Smooth muscle cell (in vitro differentiated cells): ENCODE measurements at regions not wholly inside any gene's neighbourhood (a gene's known extent, or its start where the extent isn't known, plus 50 kb on each side); places are given as distances from the start of the nearest gene placed in this dataset.

Experiments used
- DNase-seq: peaks from one replicate; lab custom pipeline; 2025; ENCODE audit not compliant: unreplicated experiment; lab: John Stamatoyannopoulos, UW
- H2AFZ ChIP-seq: fragments of 200-600 bp; sonication (generic); 2 replicates; pipeline ENCODE4 v1.6.0; 2016; ENCODE audit warnings: antibody characterized with exemption, low read depth, mild to moderate bottlenecking
- H3F3A ChIP-seq: fragments of 200-600 bp; sonication (generic); 2 replicates; pipeline ENCODE4 v1.6.0; 2017; ENCODE audit warnings: antibody characterized with exemption, low read depth
- H3K27ac ChIP-seq: fragments of 200-600 bp; sonication (generic); 2 replicates; pipeline ENCODE4 v1.5.1; 2016; ENCODE audit warnings: low read depth, mild to moderate bottlenecking
- H3K27me3 ChIP-seq: fragments of 200-600 bp; sonication (generic); 2 replicates; pipeline ENCODE4 v1.6.1; 2016; ENCODE audit warnings: low read depth, mild to moderate bottlenecking
- H3K36me3 ChIP-seq: fragments of 200-600 bp; sonication (generic); 2 replicates; pipeline ENCODE4 v1.5.1; 2016; ENCODE audit warnings: low read depth
- H3K4me1 ChIP-seq: fragments of 200-600 bp; sonication (generic); 2 replicates; pipeline ENCODE4 v1.5.1; 2016; ENCODE audit warnings: low read depth
- H3K4me2 ChIP-seq: fragments of 200-600 bp; sonication (generic); 2 replicates; pipeline ENCODE4 v1.6.0; 2016; ENCODE audit warnings: mild to moderate bottlenecking
- H3K4me3 ChIP-seq: fragments of 200-600 bp; sonication (generic); 2 replicates; pipeline ENCODE4 v1.5.1; 2016; ENCODE audit warnings: mild to moderate bottlenecking
- H3K79me2 ChIP-seq: fragments of 200-600 bp; sonication (generic); 2 replicates; pipeline ENCODE4 v1.6.0; 2016; ENCODE audit warnings: low read depth, mild to moderate bottlenecking
- H3K9ac ChIP-seq: fragments of 200-600 bp; sonication (generic); 2 replicates; pipeline ENCODE4 v1.6.0; 2016; ENCODE audit warnings: low read depth
- H3K9me3 ChIP-seq: fragments of 200-600 bp; sonication (generic); replicated peaks from 2 replicates; pipeline ENCODE4 v1.5.1; 2016; ENCODE audit warnings: low read depth
- H4K20me1 ChIP-seq: fragments of 200-600 bp; sonication (generic); 2 replicates; pipeline ENCODE4 v1.6.0; 2016; ENCODE audit warnings: low read depth
- CTCF ChIP-seq: fragments of 200-600 bp; sonication (generic); IDR thresholded peaks from 2 replicates; pipeline ENCODE4 v1.5.1; 2017; ENCODE audit warnings: borderline replicate concordance, mild to moderate bottlenecking, antibody characterized with exemption; ENCODE audit not compliant: insufficient read depth, poor library complexity, severe bottlenecking
- WGBS: methylation state at CpG from one replicate; pipeline ENCODE4 v1.1.7; 2016; ENCODE audit warnings: low lambda C conversion rate; 5-methylcytosine and 5-hydroxymethylcytosine counted together

GRCh38 chr11:41609511-41609910 lies 150.1 kb upstream of the LRRC4C start:
- Histone ChIP-seq H3K4me2 (no peak overlapping the region), H3K9ac (no peak overlapping the region), H3K36me3 (no peaks in the 10 kb centered on the region), H3K27ac (no peak overlapping the region), H3K27me3 (no peaks in the 10 kb centered on the region), H3K4me3 (no peak overlapping the region), H4K20me1 (no peaks in the 10 kb centered on the region), H2AFZ (no peak overlapping the region), H3K9me3 (no peaks in the 10 kb centered on the region), H3K4me1 (no peaks in the 10 kb centered on the region), H3K79me2 (no peaks in the 10 kb centered on the region), H3F3A (no peaks in the 10 kb centered on the region)
- no peak for TF ChIP-seq CTCF
- DNase-seq, result no peak
- 70% methylated on average over 1 of the region's 1 CpG for WGBS

- no peak for DNase-seq
- H3F3A ChIP-seq, result no peaks in the 10 kb centered on the region
- no peaks in the 10 kb centered on the region for H4K20me1 ChIP-seq
- H3K9ac ChIP-seq, result no peak overlapping the region
- TF ChIP-seq CTCF, result peak; percentile 33
- H3K4me2 ChIP-seq, result no peak overlapping the region
- H3K4me1 ChIP-seq, result no peaks in the 10 kb centered on the region
- H3K27ac ChIP-seq, result no peak overlapping the region
- no peaks in the 10 kb centered on the region for H3K79me2 ChIP-seq
- H3K36me3 ChIP-seq, result no peaks in the 10 kb centered on the region
- H3K4me3 ChIP-seq, result no peak overlapping the region
- WGBS, result 43% methylated on average over 1 of the region's 1 CpG
- no peaks in the 10 kb centered on the region for H3K9me3 ChIP-seq
- peak overlapping the region; percentile 19 for H2AFZ ChIP-seq
- no peaks in the 10 kb centered on the region for H3K27me3 ChIP-seq
These were observed 153.0 kb upstream of the LRRC4C start for GRCh38 chr11:41612415-41612814.

GRCh38 chr11:41613326-41613725 lies 153.9 kb upstream of the LRRC4C start:
- H3K27me3 ChIP-seq, result no peaks in the 10 kb centered on the region
- DNase-seq, result no peak
- no peaks in the 10 kb centered on the region for H3K9me3 ChIP-seq
- H3F3A ChIP-seq, result no peaks in the 10 kb centered on the region
- H3K4me1 ChIP-seq, result no peaks in the 10 kb centered on the region
- H4K20me1 ChIP-seq, result no peaks in the 10 kb centered on the region
- H3K27ac ChIP-seq, result no peak overlapping the region
- H3K36me3 ChIP-seq, result no peaks in the 10 kb centered on the region
- H3K9ac ChIP-seq, result no peak overlapping the region
- no peak overlapping the region for H3K4me3 ChIP-seq
- H3K4me2 ChIP-seq, result peak overlapping the region; percentile 22
- 55% methylated on average over 1 of the region's 1 CpG for WGBS
- no peak for TF ChIP-seq CTCF
- H2AFZ ChIP-seq, result no peak overlapping the region
- H3K79me2 ChIP-seq, result no peaks in the 10 kb centered on the region

- Histone ChIP-seq H3K4me1 (no peaks in the 10 kb centered on the region), H3K9me3 (no peaks in the 10 kb centered on the region), H3K9ac (no peak overlapping the region), H3K27me3 (no peaks in the 10 kb centered on the region), H3K4me3 (no peak overlapping the region), H2AFZ (no peak overlapping the region), H3F3A (no peaks in the 10 kb centered on the region), H4K20me1 (no peaks in the 10 kb centered on the region), H3K79me2 (no peaks in the 10 kb centered on the region), H3K4me2 (no peak overlapping the region), H3K36me3 (no peaks in the 10 kb centered on the region), H3K27ac (no peak overlapping the region)
- 92% methylated on average over 24 of the region's 32 CpGs for WGBS
- no peak for TF ChIP-seq CTCF
- no peak for DNase-seq
These were observed 163.4 kb upstream of the LRRC4C start for GRCh38 chr11:41622707-41623359.
